Left ventricle myocardium superior (tissue), 1 donor: ENCODE measurements at regions not wholly inside any gene's neighbourhood (a gene's known extent, or its start where the extent isn't known, plus 50 kb on each side); places are given as distances from the start of the nearest gene placed in this dataset.
"Not testable (repeated sequence)": the region's sequence is repeated elsewhere in the genome, so short reads cannot be mapped to it uniquely, and the experiment has no call there.

ENCODE experiments used
- ATAC-seq: fragments of 200-7000 bp; cut with Tn5 transposase; one replicate; pipeline ENCODE4 v1.9.1; 2020; ENCODE audit warnings: mild to moderate bottlenecking, moderate library complexity
- DNase-seq: peaks from one replicate; pipeline ENCODE4 v3.0.0-alpha.2; 2020
- intact Hi-C: fragments of 100-400 bp; cut with micrococcal nuclease; formaldehyde crosslinking; loops from one replicate; pipeline ENCODE4 v1.11.0; 2022
- donor health status: DM: no; HTN: yes; CAD: no; lungs with severe emphysema.

DNA sequence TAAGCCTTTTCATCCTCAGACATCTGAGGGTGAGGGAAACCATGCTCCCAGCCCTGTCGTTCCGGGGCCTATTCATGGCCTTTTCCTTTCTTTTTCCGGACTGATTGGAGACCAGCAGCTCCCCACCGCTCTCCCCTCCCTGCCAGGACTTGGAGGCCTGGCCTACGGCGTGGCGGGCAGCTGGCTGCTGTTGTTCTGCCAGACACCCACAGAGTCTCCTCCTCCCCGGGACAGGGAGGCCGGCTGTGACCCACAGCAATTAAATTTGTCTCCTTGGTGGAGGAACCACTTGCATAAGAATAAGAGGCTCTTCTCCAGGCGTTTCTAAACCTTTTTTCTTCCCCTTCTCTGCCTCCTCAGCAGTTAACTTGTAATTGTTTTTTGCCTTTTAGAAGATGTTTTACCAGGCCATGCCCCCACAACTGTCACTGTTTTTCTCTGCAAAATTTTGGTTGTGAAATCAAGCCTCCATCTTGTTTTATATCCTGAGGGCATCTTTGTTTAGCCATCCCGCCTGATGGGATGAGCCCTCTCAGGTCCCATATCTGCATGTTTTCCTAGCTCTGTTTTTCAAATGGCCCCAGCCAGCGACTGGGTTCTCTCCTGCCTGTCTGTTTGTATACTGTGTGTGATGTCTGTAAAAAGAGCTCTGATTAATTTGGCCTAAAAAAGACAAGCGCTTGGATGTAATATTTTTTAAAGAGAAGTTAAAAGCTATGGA, 1060.0 kb upstream of the DDX18 start:
- no peak for DNase-seq
- intact Hi-C loops = no loop called here
- peak; percentile 28 for ATAC-seq

GRCh38 chr2:116761864-116762263, 1052.6 kb upstream of the DDX18 start:
- intact Hi-C loops = no loop called here
- DNase-seq (no peak), ATAC-seq (no peak)

DNA sequence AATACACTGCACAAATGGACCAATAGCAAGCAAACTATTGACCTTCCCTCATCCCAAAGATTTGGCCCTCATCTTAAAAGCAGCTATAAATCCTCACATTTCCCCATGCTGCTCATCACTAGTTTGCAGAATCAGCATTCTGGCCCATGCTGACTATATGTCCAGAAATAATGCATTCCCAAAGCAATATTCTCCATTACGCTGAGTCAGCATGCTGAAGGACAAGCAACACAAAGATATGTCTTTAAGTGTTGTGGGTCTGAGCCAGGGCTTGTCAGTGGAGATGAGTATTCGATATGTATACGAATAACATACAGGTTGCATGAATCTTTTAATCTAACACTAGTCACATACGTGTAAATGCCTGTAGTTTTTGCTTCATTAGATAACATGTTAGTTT, 1045.0 kb upstream of the DDX18 start:
- intact Hi-C loops = no loop called here
- ATAC-seq (no peak), DNase-seq (no peak)

- intact Hi-C loops = no loop called here
- ATAC-seq = no peak
- DNase-seq = no peak
These were observed 1037.9 kb upstream of the DDX18 start for GRCh38 chr2:116776556-116776955.

GRCh38 chr2:116787848-116788247, 1026.6 kb upstream of the DDX18 start:
- ATAC-seq = no peak
- intact Hi-C loops = no loop called here
- DNase-seq = no peak

- no peak for ATAC-seq
- DNase-seq = no peak
- intact Hi-C loops = no loop called here
These were observed 1011.8 kb upstream of the DDX18 start for GRCh38 chr2:116802671-116803070.

DNA sequence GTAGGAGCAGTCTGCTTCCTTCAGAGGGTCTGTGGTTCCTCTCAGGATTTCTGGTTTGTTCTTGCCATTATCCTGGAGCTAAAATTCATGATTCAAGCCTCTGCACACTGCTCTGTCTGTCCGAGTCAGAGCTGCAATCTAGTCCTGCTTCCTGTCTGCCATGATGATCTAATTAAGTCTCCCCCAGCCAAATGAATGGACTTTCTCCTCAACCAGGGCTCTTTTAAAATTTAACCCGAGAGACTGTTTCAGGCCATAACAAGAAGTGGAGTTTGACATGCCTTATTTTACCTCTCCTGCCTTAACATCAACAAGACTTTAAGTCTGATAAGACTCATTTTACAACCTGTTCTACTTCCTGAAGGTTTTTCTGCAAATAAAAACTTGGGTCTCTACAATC, 1009.6 kb upstream of the DDX18 start:
- DNase-seq (no peak), ATAC-seq (no peak)
- intact Hi-C loops = no loop called here

GRCh38 chr2:116806505-116806904, 1008.0 kb upstream of the DDX18 start:
- intact Hi-C loops, DNase-seq, ATAC-seq: not testable (repeated sequence)

DNA sequence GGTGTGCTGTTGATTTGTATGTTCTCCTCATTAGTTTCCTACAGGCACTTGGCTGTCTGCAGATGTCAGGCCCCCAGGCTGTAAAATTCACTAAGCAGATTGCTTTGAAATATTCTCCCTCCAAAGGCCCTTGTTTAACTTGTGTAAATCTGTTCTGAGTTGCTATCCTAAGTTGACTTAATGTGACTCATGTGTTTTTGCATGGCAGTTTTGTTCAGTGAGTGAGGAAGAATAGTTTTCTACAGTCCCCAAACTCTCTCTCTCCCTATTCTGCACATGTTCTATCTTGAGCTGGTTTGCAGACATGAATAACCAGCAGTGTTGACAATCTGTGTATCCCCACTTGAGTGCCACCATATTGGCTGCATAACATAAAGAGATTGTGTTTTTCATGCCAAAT, 1005.4 kb upstream of the DDX18 start:
- ATAC-seq (no peak), DNase-seq (no peak)
- intact Hi-C loops = no loop called here

DNA sequence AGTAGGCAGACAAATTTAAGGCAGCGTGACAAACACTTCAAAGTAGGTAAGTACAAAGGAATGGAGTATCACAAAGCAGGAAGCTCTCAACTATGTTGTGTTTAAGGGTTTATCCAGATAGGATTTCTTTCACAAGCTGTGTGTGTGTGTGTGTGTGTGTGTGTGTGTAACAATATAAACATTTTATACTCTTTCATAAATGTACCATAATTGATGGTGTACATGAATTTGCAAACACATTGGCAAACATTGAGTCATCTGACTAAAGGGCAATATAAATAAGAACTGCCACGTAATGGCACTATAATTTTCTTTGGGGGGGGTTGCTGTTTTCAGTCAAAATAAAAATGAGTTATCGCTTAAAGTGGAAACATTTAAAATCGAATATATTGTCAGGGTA, 1004.4 kb upstream of the DDX18 start:
- DNase-seq (no peak), ATAC-seq (no peak)
- intact Hi-C loops = no loop called here

DNA sequence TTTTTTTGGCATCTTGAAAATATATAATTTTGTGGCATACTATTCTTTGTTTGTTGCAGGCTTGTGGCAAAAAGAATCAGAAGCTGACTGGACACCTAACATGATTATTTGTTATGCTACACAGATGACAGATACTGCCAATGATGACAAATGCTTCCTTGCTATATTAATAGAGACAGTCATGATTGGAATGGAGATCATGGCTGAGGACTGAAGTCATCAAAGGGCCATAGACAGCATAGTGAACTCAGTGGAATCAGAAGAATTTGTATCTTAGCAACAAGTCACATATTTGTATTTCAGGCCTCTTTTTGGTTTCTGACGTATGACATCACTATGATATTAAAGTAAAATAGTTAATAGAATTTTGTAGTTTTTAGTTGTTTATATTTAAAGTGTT, 1003.8 kb upstream of the DDX18 start:
- intact Hi-C loops = no loop called here
- ATAC-seq = no peak
- DNase-seq = no peak

DNA sequence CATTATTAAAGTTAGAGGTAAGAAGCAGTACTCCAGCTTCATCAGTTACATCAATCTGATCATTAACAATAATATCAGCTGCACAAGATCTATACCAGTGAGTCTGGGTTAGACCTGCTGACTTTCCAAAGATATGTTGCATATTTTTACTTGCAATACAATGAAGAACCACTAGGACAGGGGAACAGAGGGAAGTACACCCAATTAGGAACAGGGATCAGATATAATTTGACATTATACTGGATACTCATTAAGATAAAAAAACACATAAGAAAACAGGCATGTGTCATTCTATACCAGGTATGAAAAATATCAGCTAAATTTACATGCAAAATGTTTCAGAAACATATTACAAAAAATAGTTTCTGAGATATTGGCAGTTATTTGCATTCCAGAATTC, 995.1 kb upstream of the DDX18 start:
- DNase-seq (no peak), ATAC-seq (no peak)
- intact Hi-C loops = no loop called here

DNA sequence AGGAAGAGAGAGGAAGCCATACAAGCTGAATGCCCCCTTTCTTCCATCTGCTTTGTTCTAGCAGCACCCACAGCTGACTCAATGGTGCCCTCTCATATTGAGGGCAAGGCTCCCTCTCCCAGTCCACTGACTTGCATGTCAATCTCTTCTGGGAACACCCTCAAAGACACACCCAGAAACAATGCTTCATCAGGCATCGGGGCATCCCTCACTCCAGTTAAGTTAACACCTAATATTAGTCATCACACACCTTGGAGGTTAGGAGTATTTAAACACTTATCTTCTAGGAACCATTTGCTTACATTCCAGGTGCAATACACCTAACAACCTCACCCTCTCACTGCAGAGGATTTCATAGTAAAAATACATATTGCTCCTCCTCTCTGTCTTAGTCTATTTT, 993.5 kb upstream of the DDX18 start:
- ATAC-seq (no peak), DNase-seq (no peak)
- intact Hi-C loops = no loop called here

GRCh38 chr2:116829543-116829942, 984.9 kb upstream of the DDX18 start:
- intact Hi-C loops, DNase-seq: not testable (repeated sequence)

GRCh38 chr2:116832148-116832547, 982.3 kb upstream of the DDX18 start:
- intact Hi-C loops = no loop called here
- DNase-seq = no peak
- ATAC-seq = no peak

More at GRCh38 chr2:116829543-116829942, 984.9 kb upstream of the DDX18 start:
- not testable (repeated sequence) for ATAC-seq

GRCh38 chr2:116833052-116833451, 981.4 kb upstream of the DDX18 start:
- intact Hi-C loops = no loop called here
- no peak for ATAC-seq
- DNase-seq = no peak

DNA sequence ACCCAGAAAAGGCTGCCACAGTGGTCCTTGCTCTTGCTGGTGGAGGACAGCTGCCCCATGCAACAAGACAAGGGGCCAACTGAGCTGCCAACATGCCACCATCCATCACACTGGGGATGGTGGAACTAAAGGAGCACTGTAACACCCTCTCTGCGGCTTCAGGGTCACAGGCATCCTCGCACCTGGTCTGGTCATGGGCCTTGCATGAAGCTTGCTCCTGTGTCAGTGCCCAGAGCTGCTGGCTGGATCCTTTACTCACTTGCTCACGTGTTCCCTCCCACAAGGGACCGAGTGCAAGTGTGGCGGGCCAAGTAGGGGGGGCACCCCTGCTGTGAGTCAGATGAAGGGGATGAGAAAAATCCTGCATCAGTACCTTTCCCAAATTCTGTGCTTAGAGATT, 972.3 kb upstream of the DDX18 start:
- intact Hi-C loops = no loop called here
- no peak for ATAC-seq
- DNase-seq = no peak

GRCh38 chr2:116859708-116860107, 954.8 kb upstream of the DDX18 start:
- intact Hi-C loops = no loop called here
- no peak for DNase-seq
- ATAC-seq = no peak

DNA sequence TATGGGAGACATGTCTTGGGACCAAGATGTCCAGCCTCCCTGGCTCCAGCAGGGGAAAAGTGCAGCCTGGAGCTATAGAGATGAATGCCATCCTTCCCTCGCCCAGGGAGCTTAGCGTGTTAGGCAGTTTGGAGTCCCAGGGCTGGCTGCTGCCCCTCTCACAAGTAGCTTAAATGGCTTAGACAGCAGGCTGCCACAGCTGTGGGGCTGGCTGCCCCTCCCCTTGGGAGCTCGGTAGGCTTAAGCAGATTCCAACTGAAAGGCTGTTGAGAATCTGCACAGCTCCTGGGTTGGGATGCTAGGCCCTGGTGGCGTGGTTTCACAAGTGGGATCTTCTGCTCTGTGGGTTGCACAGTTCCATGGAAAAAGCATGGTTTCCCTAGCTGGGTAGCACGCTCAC, 940.5 kb upstream of the DDX18 start:
- intact Hi-C loops = no loop called here
- no peak for ATAC-seq
- DNase-seq = no peak

DNA sequence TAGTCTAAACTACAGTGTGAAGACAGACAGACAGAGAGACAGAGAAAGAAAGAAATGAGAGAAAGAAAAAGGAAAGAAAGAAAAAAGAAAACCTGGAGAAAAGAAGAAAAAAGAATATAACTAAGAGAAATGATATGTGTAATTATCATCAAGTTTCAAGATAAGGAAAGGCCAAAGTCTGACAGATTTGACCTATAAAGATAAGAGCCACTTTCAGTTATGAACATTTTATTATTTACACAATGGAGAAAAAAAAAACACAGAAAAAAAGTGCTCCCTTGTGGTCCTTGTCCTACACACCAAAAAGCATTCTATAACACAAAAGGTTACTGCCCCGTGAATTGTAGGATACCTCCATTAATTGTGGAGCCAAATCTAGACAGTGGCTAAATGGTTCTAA, 937.2 kb upstream of the DDX18 start:
- intact Hi-C loops = no loop called here
- ATAC-seq = no peak
- no peak for DNase-seq

GRCh38 chr2:116877944-116878343, 936.5 kb upstream of the DDX18 start:
- no peak for ATAC-seq
- no peak for DNase-seq
- intact Hi-C loops = no loop called here
